Esophagus squamous epithelium (tissue), 5 donors: ENCODE measurements at regions not wholly inside any gene's neighbourhood (a gene's known extent, or its start where the extent isn't known, plus 50 kb on each side); places are given as distances from the start of the nearest gene placed in this dataset.

Experiments
- DNase-seq: peaks from one replicate; lab custom pipeline; 2025; lab: John Stamatoyannopoulos, UW
- H3K27ac ChIP-seq, 4 donors: fragments of 200-600 bp; sonication (generic); one replicate each; pipeline ENCODE4 v1.5.1; 2016 to 2019; ENCODE audit warnings: mild to moderate bottlenecking in 1 of 4
- H3K27me3 ChIP-seq, 4 donors: fragments of 200-600 bp; sonication (generic); 1 replicate in 3 of 4; 2 replicates in 1 of 4; pipeline versions ENCODE4 v1.5.1 to v1.6.0; 2017 to 2021; ENCODE audit warnings: antibody characterized with exemption in 1 of 4
- H3K36me3 ChIP-seq, 3 donors: fragments of 200-600 bp; sonication (generic); one replicate each; pipeline ENCODE4 v1.5.1; 2016 to 2019
- H3K4me1 ChIP-seq, 3 donors: fragments of 200-600 bp; sonication (generic); one replicate each; pipeline ENCODE4 v1.5.1; 2017 to 2019
- H3K4me3 ChIP-seq, 4 donors: fragments of 200-600 bp; sonication (generic); 1 replicate in 3 of 4; 2 replicates in 1 of 4; pipeline ENCODE4 v1.5.1; 2016 to 2019; ENCODE audit warnings: mild to moderate bottlenecking in 2 of 4, moderate library complexity in 1 of 4
- H3K9me3 ChIP-seq, 3 donors: fragments of 200-600 bp; sonication (generic); one replicate each; pipeline ENCODE4 v1.5.1; 2016 to 2019
- POLR2A ChIP-seq, 4 donors: fragments of 450-650 bp; IDR thresholded peaks; one replicate each; pipeline ENCODE4 v1.6.1; 2017; ENCODE audit warnings: antibody characterized with exemption in 4 of 4, mild to moderate bottlenecking in 4 of 4, moderate library complexity in 3 of 4
- WGBS, 2 donors: methylation state at CpG; one replicate each; pipeline ENCODE4 v1.1.5; 2018; 5-methylcytosine and 5-hydroxymethylcytosine counted together
- intact Hi-C: fragments of 100-400 bp; cut with DNase I; formaldehyde crosslinking; loops from one replicate; pipeline ENCODE4 v1.15.0; 2022
- TF ChIP-seq, protein P1 (sequence below), 6 experiments: fragments of 450-650 bp in 4 of 6; fragments of 200-600 bp in 2 of 6; sonication (generic) in 2 of 6; IDR thresholded peaks; one replicate each; pipeline ENCODE4 v1.5.1; 2016 to 2019; ENCODE audit warnings: antibody characterized with exemption in 6 of 6, mild to moderate bottlenecking in 4 of 6, moderate library complexity in 4 of 6
- donor health status: DM: yes; HTN: yes; CAD: no.

DNA sequence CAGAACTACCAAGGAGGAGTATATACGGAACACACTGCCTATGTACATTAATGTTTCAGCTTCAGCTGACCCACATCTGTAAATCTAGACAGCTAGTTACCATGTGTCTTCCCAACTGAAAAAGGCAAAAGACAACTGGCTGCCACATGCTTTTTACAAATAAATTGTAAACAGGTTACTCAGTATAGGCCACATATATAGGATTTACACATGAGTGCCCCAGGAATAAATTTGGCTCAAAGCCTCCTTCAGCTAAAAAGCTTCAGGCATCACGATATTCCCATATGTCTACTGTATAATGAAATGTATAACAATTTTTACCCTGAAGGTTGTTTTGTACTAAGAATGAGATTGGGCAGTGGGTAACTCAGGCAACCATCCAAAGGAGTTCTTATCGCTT lies 175.9 kb upstream of the BMP4 start:
- H3K4me1 ChIP-seq = no peaks in the 10 kb centered on the region
- no peak for DNase-seq
- intact Hi-C loops = no loop called here
- TF ChIP-seq POLR2A (IDR thresholded peaks at IDR 0.05) = no peak
- TF ChIP-seq, protein P1, sequence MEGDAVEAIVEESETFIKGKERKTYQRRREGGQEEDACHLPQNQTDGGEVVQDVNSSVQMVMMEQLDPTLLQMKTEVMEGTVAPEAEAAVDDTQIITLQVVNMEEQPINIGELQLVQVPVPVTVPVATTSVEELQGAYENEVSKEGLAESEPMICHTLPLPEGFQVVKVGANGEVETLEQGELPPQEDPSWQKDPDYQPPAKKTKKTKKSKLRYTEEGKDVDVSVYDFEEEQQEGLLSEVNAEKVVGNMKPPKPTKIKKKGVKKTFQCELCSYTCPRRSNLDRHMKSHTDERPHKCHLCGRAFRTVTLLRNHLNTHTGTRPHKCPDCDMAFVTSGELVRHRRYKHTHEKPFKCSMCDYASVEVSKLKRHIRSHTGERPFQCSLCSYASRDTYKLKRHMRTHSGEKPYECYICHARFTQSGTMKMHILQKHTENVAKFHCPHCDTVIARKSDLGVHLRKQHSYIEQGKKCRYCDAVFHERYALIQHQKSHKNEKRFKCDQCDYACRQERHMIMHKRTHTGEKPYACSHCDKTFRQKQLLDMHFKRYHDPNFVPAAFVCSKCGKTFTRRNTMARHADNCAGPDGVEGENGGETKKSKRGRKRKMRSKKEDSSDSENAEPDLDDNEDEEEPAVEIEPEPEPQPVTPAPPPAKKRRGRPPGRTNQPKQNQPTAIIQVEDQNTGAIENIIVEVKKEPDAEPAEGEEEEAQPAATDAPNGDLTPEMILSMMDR (IDR thresholded peaks at IDR 0.05) = no peak
- no peak overlapping the region for H3K4me3 ChIP-seq
- no peaks in the 10 kb centered on the region for H3K27me3 ChIP-seq
- H3K9me3 ChIP-seq = no peaks in the 10 kb centered on the region
- no peak overlapping the region for H3K27ac ChIP-seq
- no peaks in the 10 kb centered on the region for H3K36me3 ChIP-seq
- 78 to 90% methylated on average over 3 of the region's 3 CpGs for WGBS, 2 donors

DNA sequence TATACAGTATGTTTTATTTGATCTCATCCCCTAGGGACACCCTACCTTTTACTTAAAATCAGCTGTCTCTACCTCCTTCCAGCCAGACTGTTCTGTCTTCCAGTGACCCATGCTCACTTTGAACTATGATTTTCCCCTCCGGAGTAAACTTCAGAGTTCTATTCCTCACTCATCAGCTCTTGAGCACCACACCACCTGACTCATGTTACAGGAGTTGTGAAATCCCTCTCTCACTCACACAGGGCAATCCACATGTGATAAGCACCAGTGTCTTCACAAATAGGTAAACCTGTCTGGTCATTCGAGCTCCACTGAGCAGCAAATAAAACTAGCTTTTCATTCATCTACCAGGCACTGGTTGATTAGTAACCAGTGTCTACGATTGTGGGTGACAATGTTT lies 177.3 kb upstream of the BMP4 start:
- no peak overlapping the region for H3K27ac ChIP-seq
- no peaks in the 10 kb centered on the region for H3K27me3 ChIP-seq
- intact Hi-C loops = no loop called here
- no peak overlapping the region for H3K4me3 ChIP-seq
- no peak for DNase-seq
- H3K36me3 ChIP-seq = no peaks in the 10 kb centered on the region
- TF ChIP-seq POLR2A (IDR thresholded peaks at IDR 0.05) = no peak
- TF ChIP-seq, protein P1 (IDR thresholded peaks at IDR 0.05) = no peak
- H3K9me3 ChIP-seq = no peaks in the 10 kb centered on the region
- H3K4me1 ChIP-seq = no peaks in the 10 kb centered on the region
- 45 to 62% methylated on average over 3 of the region's 3 CpGs for WGBS, 2 donors

DNA sequence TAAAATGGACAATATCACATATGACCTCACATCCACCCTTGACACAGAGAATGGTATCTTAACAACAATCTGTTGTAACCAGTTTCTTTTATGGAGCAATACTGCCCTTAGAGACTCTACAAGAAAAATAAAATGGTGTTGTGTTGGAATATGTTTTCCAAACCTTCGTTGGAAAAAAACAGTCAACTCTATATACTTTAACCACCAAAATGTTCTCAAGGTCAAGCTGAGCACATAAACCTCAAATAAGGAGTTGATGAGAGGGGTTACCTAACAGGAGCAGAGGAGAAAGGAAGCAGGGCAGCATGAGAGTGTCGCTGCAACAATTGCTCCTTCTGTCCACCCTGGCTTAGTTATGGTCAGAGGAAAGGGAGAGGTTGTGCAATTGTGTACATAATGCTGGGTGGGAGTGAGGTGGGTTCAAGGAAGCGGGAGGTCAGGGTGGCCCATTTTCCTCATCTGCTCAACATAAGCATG lies 179.2 kb upstream of the BMP4 start:
- H3K9me3 ChIP-seq = no peaks in the 10 kb centered on the region
- TF ChIP-seq, protein P1 (IDR thresholded peaks at IDR 0.05) = no peak
- no peak for TF ChIP-seq POLR2A (IDR thresholded peaks at IDR 0.05)
- no peak overlapping the region for H3K4me3 ChIP-seq
- H3K4me1 ChIP-seq = no peaks in the 10 kb centered on the region
- H3K36me3 ChIP-seq = no peaks in the 10 kb centered on the region
- no peak overlapping the region for H3K27ac ChIP-seq
- WGBS, 2 donors = 77 to 78% methylated on average over 3 of the region's 3 CpGs
- intact Hi-C loops = no loop called here
- no peak for DNase-seq
- H3K27me3 ChIP-seq = no peaks in the 10 kb centered on the region

DNA sequence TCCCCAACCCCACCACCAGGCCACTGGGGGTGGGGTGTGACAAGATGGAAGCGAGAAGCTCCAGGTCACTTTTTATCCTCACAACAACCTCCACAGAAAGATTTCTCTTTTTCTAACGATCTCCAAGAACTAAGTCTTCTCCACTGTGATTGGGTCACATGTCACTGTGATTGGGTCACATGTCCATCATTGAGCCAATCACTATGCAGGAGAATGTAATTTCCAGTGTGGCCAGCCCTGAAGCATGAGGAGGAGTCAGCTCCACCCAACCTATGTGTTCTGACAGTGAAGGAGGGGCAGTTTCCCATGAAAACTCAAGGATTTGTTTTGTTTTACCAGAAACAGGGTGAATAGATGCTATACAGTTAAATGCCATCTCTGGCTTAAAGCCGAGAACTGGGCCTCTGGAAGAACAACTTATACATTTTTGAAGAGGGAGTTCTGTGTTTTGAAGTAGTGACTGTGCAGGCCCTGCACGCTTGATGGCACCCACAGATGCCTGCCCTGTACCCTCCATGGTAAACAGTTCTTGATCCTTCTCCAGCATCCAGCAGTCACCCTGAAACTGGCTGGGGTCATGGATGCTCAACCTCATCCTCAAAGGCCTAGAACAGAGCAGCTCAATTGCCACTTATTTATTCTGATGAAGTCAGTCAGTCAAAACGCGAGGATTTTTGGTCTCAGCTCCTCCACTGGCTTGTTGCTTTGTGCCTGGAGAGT lies 180.4 kb upstream of the BMP4 start:
- no peak overlapping the region for H3K27ac ChIP-seq
- no peaks in the 10 kb centered on the region for H3K36me3 ChIP-seq
- TF ChIP-seq, protein P1 (IDR thresholded peaks at IDR 0.05) = no peak
- no peak for TF ChIP-seq POLR2A (IDR thresholded peaks at IDR 0.05)
- no peak overlapping the region for H3K4me3 ChIP-seq
- H3K27me3 ChIP-seq = no peaks in the 10 kb centered on the region
- 68 to 71% methylated on average over 4 to 6 of the region's 6 CpGs for WGBS, 2 donors
- no peaks in the 10 kb centered on the region for H3K4me1 ChIP-seq
- no peaks in the 10 kb centered on the region for H3K9me3 ChIP-seq
- DNase-seq = no peak
- intact Hi-C loops = no loop called here

DNA sequence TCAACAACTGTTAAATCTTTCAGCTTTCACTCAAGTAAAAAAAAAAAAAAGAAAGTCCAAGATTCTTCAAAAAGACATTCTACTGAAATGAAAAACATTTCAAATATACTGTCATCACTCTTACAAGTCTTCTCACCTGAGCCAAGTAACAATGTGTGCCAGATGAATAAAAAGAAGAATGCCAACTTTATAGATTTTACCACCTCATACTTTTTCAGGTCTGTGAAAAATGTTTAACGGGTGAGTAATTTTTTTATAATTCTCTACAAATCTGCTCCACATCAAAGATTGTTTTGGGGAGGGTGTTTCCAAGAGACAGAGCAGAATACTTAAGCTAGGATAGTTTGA lies 181.0 kb upstream of the BMP4 start:
- no peaks in the 10 kb centered on the region for H3K36me3 ChIP-seq
- no peak overlapping the region for H3K4me3 ChIP-seq
- WGBS, 2 donors = 35 to 60% methylated on average over 1 of the region's 1 CpG
- no peaks in the 10 kb centered on the region for H3K9me3 ChIP-seq
- no peak overlapping the region for H3K27ac ChIP-seq
- intact Hi-C loops = no loop called here
- DNase-seq = no peak
- no peaks in the 10 kb centered on the region for H3K27me3 ChIP-seq
- TF ChIP-seq, protein P1 (IDR thresholded peaks at IDR 0.05) = no peak
- TF ChIP-seq POLR2A (IDR thresholded peaks at IDR 0.05) = no peak
- no peaks in the 10 kb centered on the region for H3K4me1 ChIP-seq
